Lung (tissue), 11 donors: ENCODE measurements at regions not wholly inside any gene's neighbourhood (a gene's known extent, or its start where the extent isn't known, plus 50 kb on each side); places are given as distances from the start of the nearest gene placed in this dataset.
"Not testable (repeated sequence)": the region's sequence is repeated elsewhere in the genome, so short reads cannot be mapped to it uniquely, and the experiment has no call there.

ENCODE experiments used
- ATAC-seq: fragments of 200-7000 bp; cut with Tn5 transposase; one replicate; pipeline ENCODE4 v1.9.1; 2020; ENCODE audit warnings: moderate number of reproducible peaks; ENCODE audit not compliant: insufficient read depth, low FRiP score
- DNase-seq, 3 donors: peaks; one replicate each; pipeline ENCODE4 v3.0.0-alpha.2; 2013 to 2017
- H3K27ac ChIP-seq, 2 donors: one replicate each; pipeline ENCODE4 v1.5.1; 2013; ENCODE audit warnings: mild to moderate bottlenecking in 2 of 2, moderate library complexity in 2 of 2, control low read depth in 1 of 2, inconsistent platforms in 1 of 2, low read depth in 1 of 2, low read length in 1 of 2
- H3K27me3 ChIP-seq, 3 donors: one replicate each; pipeline ENCODE4 v1.5.1; 2013; ENCODE audit warnings: low read length in 2 of 3; ENCODE audit not compliant: control insufficient read depth in 3 of 3, insufficient read depth in 3 of 3
- H3K36me3 ChIP-seq, 4 donors: one replicate each; pipeline ENCODE4 v1.5.1; 2013; ENCODE audit warnings: low read length in 4 of 4, mild to moderate bottlenecking in 1 of 4, moderate library complexity in 1 of 4; ENCODE audit not compliant: control insufficient read depth in 4 of 4, insufficient read depth in 4 of 4
- H3K4me1 ChIP-seq, 5 donors: one replicate each; pipeline ENCODE4 v1.5.1; 2013; ENCODE audit warnings: low read length in 5 of 5, mild to moderate bottlenecking in 2 of 5, moderate library complexity in 1 of 5; ENCODE audit not compliant: control insufficient read depth in 5 of 5, insufficient read depth in 5 of 5
- H3K4me3 ChIP-seq: one replicate; pipeline ENCODE4 v1.5.1; 2013; ENCODE audit warnings: mild to moderate bottlenecking, control low read depth, moderate library complexity
- H3K9ac ChIP-seq, 2 donors: one replicate each; pipeline ENCODE4 v1.5.1; 2013; ENCODE audit warnings: low read length in 2 of 2, control low read depth in 1 of 2; ENCODE audit not compliant: insufficient read depth in 1 of 2
- H3K9me3 ChIP-seq, 4 donors: one replicate each; pipeline ENCODE4 v1.5.1; 2013; ENCODE audit warnings: low read length in 3 of 4, mild to moderate bottlenecking in 1 of 4, moderate library complexity in 1 of 4; ENCODE audit not compliant: control insufficient read depth in 4 of 4, insufficient read depth in 3 of 4
- CTCF ChIP-seq: IDR thresholded peaks from 2 replicates; pipeline ENCODE4 v1.5.1; 2012; ENCODE audit warnings: mild to moderate bottlenecking; ENCODE audit errors: control extremely low read depth, extremely low read depth
- WGBS, 2 donors: extraction: QIAGEN DNeasy Blood & Tissue Kit; methylation state at CpG; one replicate each; pipeline ENCODE4 v1.1.7; 2013; 5-methylcytosine and 5-hydroxymethylcytosine counted together
- donor health status: control.
- donor health status: control.
- donor health status: Bipolar disorder and iron deficiency.
- donor health status: healthy.
- donor health status: DM: yes; HTN: yes; CAD: no.

- Histone ChIP-seq H3K4me3 (no peak overlapping the region), H3K9ac (no peak overlapping the region), H3K27ac (no peak overlapping the region), H3K36me3 (peaks cover 0 to 38% (median 17%) of the 10 kb centered on the region in 4 donors), H3K9me3 (peaks cover 0 to 4% (median 0%) of the 10 kb centered on the region in 4 donors), H3K4me1 (peaks cover 0 to 34% (median 7%) of the 10 kb centered on the region in 5 donors), H3K27me3 (no peaks in the 10 kb centered on the region)
- no peak for TF ChIP-seq CTCF
- no peak for ATAC-seq
- no peak for DNase-seq
These were observed 129.5 kb upstream of the PZP start for GRCh38 chr12:9337656-9338055.

GRCh38 chr12:9336375-9337011, 128.3 kb upstream of the PZP start:
- not testable (repeated sequence) for H3K27ac ChIP-seq, DNase-seq, H3K27me3 ChIP-seq, H3K4me3 ChIP-seq, H3K9me3 ChIP-seq, ATAC-seq, H3K9ac ChIP-seq
- H3K36me3 ChIP-seq, result peaks cover 0 to 36% (median 14%) of the 10 kb centered on the region in 4 donors
- WGBS, 2 donors, result 85 to 96% methylated on average over 7 of the region's 7 CpGs
- H3K4me1 ChIP-seq, result peaks cover 0 to 35% (median 7%) of the 10 kb centered on the region in 5 donors

DNA sequence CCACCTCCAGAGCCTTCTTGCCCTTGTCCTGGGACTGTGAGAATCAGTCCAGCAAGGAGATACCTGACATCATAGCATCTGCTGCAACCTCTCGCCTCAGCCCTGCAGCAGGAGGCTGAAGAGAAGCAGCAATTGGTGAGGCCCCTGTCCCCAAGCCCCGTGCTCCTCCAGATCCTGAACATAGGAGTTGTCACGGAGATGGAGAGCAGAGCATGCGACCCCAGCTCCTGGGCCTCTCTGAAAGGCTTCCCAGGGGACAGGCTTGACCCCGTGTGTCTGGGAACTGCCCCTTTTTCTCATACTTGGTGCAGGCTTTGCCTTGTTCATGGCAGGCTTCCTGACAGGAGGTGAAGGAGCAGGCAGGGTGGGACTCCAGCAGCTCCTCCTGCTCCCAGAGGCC, 127.7 kb upstream of the PZP start:
- 79% methylated on average over 5 of the region's 5 CpGs for WGBS, 2 donors
- DNase-seq (no peak), ATAC-seq (no peak)
- no peak for TF ChIP-seq CTCF
- Histone ChIP-seq H3K27me3 (no peaks in the 10 kb centered on the region), H3K9me3 (peaks cover 0 to 6% (median 0%) of the 10 kb centered on the region in 4 donors), H3K36me3 (peaks cover 0 to 30% (median 11%) of the 10 kb centered on the region in 4 donors), H3K4me1 (peaks cover 0 to 34% (median 7%) of the 10 kb centered on the region in 5 donors), H3K9ac (no peak overlapping the region), H3K27ac (no peak overlapping the region), H3K4me3 (no peak overlapping the region)

GRCh38 chr12:9334964-9335363, 126.8 kb upstream of the PZP start:
- Histone ChIP-seq H3K27ac (no peak overlapping the region), H3K27me3 (no peaks in the 10 kb centered on the region)
- WGBS, 2 donors, result 87 to 89% methylated on average over 5 of the region's 5 CpGs

More at GRCh38 chr12:9334964-9335363, 126.8 kb upstream of the PZP start:
- Histone ChIP-seq H3K4me1 (peaks cover 0 to 26% (median 7%) of the 10 kb centered on the region in 5 donors), H3K4me3 (no peak overlapping the region), H3K9ac (no peak overlapping the region), H3K9me3 (peaks cover 0 to 6% (median 0%) of the 10 kb centered on the region in 4 donors), H3K36me3 (peaks cover 0 to 27% (median 7%) of the 10 kb centered on the region in 4 donors)
- TF ChIP-seq CTCF, result no peak
- ATAC-seq (no peak), DNase-seq (no peak)
